ENCODE measurements at regions not wholly inside any gene's neighbourhood (a gene's known extent, or its start where the extent isn't known, plus 50 kb on each side); places are given as distances from the start of the nearest gene placed in this dataset.

DNA sequence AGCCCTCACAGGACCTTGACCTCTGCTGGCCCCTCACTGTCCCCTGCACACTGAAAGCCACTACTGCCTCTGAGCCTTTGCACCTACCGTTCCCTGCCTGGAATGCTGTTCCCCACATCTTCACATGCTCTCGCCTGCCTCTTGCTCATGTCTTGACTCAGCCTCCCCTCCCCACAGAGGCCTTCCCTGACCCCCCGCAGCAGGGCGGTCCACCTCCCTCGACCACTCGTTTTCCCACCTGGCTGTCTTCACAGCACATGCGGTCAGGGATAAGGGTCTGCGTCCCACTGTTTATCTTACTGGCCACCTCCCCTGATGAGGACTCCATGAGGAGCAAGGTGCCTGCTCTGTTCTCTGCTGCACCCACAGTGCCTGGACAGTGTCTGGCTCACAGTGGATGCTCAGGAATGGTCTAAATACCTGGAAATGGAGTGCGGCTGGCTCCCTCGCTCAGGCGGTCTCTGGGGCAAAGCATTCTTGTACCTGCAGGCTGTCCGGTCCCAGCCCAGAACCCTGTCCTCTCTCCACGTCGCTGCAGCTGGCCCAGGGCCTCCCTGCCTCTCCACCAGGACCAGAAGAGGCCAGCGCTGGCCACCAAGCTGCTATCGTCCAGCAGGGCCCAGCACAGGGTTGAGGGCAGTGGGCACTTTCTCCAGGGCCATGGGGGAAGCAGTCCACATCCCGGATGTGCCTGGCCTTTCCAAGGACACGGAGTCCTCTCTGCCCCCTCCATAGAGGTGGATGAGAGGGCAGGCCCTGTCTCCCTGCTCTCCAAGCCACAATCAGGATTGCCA is 107.4 kb downstream of the NCOR2 start:
- Mint-ChIP-seq H3K9me3 (peaks cover 9% of the 10 kb centered on the region), H3K4me1 (ENCODE audit: low read depth) (peaks cover 42% of the 10 kb centered on the region), H3K4me3 (no peak overlapping the region), H3K27ac (no peak overlapping the region), H3K36me3 (ENCODE audit: low read depth) (peaks cover 47% of the 10 kb centered on the region), H3K27me3 (no peaks in the 10 kb centered on the region)
- ATAC-seq (no peak), DNase-seq (no peak)
- ChIA-PET POLR2A (no interaction called here), CTCF (no interaction called here)
- intact Hi-C loops (cut with micrococcal nuclease) = loop anchor here (10.0 kb wide), 2 partner anchors 85 to 305 kb away; no protein-coding TSS in a partner anchor
- TF ChIP-seq, protein P1, sequence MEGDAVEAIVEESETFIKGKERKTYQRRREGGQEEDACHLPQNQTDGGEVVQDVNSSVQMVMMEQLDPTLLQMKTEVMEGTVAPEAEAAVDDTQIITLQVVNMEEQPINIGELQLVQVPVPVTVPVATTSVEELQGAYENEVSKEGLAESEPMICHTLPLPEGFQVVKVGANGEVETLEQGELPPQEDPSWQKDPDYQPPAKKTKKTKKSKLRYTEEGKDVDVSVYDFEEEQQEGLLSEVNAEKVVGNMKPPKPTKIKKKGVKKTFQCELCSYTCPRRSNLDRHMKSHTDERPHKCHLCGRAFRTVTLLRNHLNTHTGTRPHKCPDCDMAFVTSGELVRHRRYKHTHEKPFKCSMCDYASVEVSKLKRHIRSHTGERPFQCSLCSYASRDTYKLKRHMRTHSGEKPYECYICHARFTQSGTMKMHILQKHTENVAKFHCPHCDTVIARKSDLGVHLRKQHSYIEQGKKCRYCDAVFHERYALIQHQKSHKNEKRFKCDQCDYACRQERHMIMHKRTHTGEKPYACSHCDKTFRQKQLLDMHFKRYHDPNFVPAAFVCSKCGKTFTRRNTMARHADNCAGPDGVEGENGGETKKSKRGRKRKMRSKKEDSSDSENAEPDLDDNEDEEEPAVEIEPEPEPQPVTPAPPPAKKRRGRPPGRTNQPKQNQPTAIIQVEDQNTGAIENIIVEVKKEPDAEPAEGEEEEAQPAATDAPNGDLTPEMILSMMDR (IDR thresholded peaks at IDR 0.05) = no peak

DNA sequence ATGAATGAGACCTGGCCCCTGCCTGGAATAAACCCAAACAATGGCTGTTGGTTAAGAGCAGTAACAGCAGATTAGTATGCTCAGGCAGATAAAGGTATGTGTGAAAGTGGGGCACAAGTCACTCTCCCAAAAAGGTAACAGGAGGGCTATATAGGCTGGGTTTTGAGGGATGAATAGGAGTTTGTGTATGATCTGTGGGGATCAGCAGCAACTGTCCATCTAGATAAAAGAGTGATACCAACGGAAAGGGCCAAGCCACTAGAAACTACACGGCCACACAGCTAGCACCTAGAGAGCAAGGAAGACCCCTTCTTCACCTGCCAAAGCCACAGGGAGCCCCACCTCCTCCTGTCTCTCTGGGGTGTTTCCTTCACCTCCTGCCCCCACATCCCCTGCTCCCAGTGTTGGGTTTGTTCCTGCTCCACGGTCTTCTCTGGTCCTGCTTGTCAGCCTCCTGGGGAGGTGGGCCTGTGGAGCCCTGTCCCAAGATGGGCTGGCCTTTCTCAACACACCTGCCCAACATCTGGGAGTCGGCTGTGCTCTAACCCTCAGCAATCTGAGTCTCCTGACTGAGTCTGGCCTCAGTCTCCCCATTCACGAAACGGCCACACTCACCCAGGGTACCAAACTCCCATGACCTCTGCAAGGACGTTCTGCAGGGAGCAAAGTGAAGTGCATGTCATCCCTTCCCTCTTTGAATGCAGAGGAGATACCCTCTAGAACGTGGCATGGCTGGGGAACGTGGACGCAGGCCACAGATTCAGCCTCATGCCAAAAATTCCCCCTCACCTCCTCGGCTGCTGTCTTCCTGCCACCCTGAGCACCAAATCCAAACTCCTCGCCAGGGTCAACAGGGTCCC is 108.2 kb downstream of the NCOR2 start:
- TF ChIP-seq, protein P1 (IDR thresholded peaks at IDR 0.05) = no peak
- ATAC-seq (no peak), DNase-seq (no peak)
- Mint-ChIP-seq H3K36me3 (ENCODE audit: low read depth) (peaks cover 42% of the 10 kb centered on the region), H3K4me3 (no peak overlapping the region), H3K9me3 (peaks cover 2% of the 10 kb centered on the region), H3K27me3 (no peaks in the 10 kb centered on the region), H3K27ac (no peak overlapping the region), H3K4me1 (ENCODE audit: low read depth) (peaks cover 41% of the 10 kb centered on the region)
- intact Hi-C loops (cut with micrococcal nuclease) = loop anchor here (10.0 kb wide), 2 partner anchors 86 to 306 kb away; no protein-coding TSS in a partner anchor
- POLR2A ChIA-PET = no interaction called here
- CTCF ChIA-PET = no interaction called here

DNA sequence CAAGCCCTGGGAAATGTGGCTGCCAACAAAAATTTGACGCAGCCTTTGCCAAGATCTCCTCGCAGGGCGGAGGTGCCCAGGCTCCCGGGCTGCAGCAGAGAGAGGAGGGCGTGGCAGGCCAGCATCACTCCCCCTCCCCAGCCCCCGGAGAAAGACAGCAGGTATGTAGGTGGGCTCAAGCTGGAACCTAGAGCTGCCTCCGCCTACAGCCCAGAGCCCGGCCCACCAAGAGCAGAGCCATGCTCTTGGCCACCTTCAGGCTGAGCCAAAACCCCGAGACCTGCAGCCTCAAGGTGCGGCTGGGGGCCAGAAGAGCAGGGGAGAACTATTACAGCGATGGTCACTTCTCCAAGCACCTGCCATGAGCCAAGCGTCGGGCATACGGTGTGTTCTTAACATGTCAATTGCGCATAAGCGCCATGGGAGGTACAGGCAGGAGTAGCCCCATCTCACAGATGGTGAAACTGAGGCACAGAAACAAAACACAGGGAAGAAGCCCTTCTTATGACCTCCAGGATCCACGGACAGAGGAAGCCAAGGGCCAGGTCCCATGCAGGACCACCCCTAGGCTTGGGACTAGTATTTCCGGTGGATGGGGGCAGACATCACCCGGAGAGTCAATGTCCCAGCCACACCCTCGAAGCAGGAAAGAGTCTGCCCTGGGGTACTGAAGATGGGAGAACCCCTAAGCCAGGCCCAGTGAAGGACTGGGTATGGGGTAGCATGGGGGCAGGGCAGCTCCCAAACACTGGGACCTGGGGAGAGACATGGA is 109.0 kb downstream of the NCOR2 start:
- Mint-ChIP-seq H3K36me3 (ENCODE audit: low read depth) (peaks cover 37% of the 10 kb centered on the region), H3K9me3 (peaks cover 2% of the 10 kb centered on the region), H3K4me1 (ENCODE audit: low read depth) (peaks cover 46% of the 10 kb centered on the region), H3K27me3 (no peaks in the 10 kb centered on the region), H3K27ac (peak overlapping the region; percentile 83), H3K4me3 (no peak overlapping the region)
- TF ChIP-seq, protein P1 (IDR thresholded peaks at IDR 0.05) = no peak
- POLR2A ChIA-PET = no interaction called here
- intact Hi-C loops (cut with micrococcal nuclease) = loop anchor here (10.0 kb wide), 2 partner anchors 86 to 306 kb away; no protein-coding TSS in a partner anchor
- no peak for DNase-seq
- no peak for ATAC-seq
- CTCF ChIA-PET = no interaction called here

DNA sequence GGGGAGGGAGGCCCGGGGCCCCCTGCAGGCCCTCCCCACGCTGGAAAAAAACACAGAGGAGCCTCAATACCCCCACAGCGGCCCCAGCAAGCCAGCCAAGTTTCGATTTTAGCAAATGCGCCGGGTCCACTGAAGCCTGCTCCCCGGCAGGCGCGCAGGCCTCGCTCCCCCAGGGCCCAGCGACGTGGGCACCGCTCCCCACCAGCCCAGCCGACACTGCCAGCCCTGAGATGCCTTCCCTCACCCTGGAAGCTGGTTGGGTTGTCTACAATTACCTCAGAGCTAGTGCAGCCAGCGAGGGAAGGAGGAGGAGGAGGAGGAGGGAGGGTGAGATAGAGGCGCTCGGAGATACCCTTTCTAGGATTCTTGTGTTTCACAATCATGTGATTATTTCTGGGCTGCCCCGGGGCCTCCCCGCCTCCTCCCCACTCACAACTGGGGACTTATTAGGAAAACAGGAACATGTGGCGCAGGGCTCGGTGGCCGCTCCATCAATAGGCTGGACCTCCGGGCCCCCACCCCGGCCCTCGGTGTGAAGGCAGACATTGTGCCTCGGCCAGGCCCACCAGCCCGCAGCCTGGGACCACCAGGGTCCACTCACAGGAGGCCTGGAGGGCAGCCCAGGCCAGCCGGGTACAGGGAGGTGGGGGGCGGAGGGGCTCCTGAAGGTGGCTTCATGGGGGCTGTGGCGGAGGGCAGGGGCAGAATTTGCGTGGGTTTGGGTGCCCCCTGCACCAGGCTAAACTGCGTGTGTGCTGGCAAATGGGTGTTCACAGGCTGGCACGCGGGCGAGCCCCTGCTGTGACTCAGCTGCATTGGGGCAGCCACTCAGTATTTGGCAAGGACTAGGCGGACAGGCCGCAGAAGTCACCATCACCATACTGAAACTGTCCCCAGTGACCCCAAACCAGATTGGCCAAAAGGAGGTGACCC is 109.9 kb downstream of the NCOR2 start:
- ChIA-PET POLR2A (no interaction called here), CTCF (no interaction called here)
- peaks cover 2% of the 10 kb centered on the region for H3K9me3 Mint-ChIP-seq
- peak overlapping the region; percentile 58 for H3K4me3 Mint-ChIP-seq
- H3K27ac Mint-ChIP-seq = peak overlapping the region; percentile 83
- TF ChIP-seq, protein P1 (IDR thresholded peaks at IDR 0.05) = no peak
- DNase-seq (peak; percentile 76), ATAC-seq (peak; percentile 42)
- H3K27me3 Mint-ChIP-seq = no peaks in the 10 kb centered on the region
- intact Hi-C loops (cut with micrococcal nuclease) = loop anchor here (10.0 kb wide), 2 partner anchors 87 to 307 kb away; no protein-coding TSS in a partner anchor
- peaks cover 48% of the 10 kb centered on the region for H3K4me1 Mint-ChIP-seq (ENCODE audit: low read depth)
- peaks cover 32% of the 10 kb centered on the region for H3K36me3 Mint-ChIP-seq (ENCODE audit: low read depth)

Data from activated CD8-positive, alpha-beta T cell treated with anti-CD3 and anti-CD28 coated beads for 36 hours (primary cell).